ENCODE measurements at regions not wholly inside any gene's neighbourhood (a gene's known extent, or its start where the extent isn't known, plus 50 kb on each side); places are given as distances from the start of the nearest gene placed in this dataset.

GRCh38 chr2:16214861-16215260 is 274.5 kb downstream of the MYCN start:
- no peak for FAIRE-seq

GRCh38 chr2:16214391-16214790 is 274.0 kb downstream of the MYCN start:
- FAIRE-seq (no peak), DNase-seq (ENCODE audit: insufficient read length, low spot score) (no peak)

More at GRCh38 chr2:16214861-16215260, 274.5 kb downstream of the MYCN start:
- DNase-seq (ENCODE audit: insufficient read length, low spot score) = no peak

GRCh38 chr2:16212321-16212720 is 272.0 kb downstream of the MYCN start:
- FAIRE-seq (no peak), DNase-seq (ENCODE audit: insufficient read length, low spot score) (no peak)

- FAIRE-seq = no peak
Observed at GRCh38 chr2:16211341-16211740, 271.0 kb downstream of the MYCN start.

GRCh38 chr2:16210841-16211240 is 270.5 kb downstream of the MYCN start:
- FAIRE-seq = no peak
- DNase-seq (ENCODE audit: insufficient read length, low spot score) = no peak

More at GRCh38 chr2:16211341-16211740, 271.0 kb downstream of the MYCN start:
- no peak for DNase-seq (ENCODE audit: insufficient read length, low spot score)

GRCh38 chr2:16209799-16210198 is 269.4 kb downstream of the MYCN start:
- no peak for FAIRE-seq
- no peak for DNase-seq (ENCODE audit: insufficient read length, low spot score)

- no peak for FAIRE-seq
- no peak for DNase-seq (ENCODE audit: insufficient read length, low spot score)
Observed at GRCh38 chr2:16208921-16209320, 268.6 kb downstream of the MYCN start.

- FAIRE-seq = no peak
- DNase-seq (ENCODE audit: insufficient read length, low spot score) = no peak
Observed at GRCh38 chr2:16208241-16208797, 268.0 kb downstream of the MYCN start.

GRCh38 chr2:16207611-16208010 is 267.3 kb downstream of the MYCN start:
- no peak for FAIRE-seq

GRCh38 chr2:16207151-16207550 is 266.8 kb downstream of the MYCN start:
- FAIRE-seq = no peak
- no peak for DNase-seq (ENCODE audit: insufficient read length, low spot score)

More at GRCh38 chr2:16207611-16208010, 267.3 kb downstream of the MYCN start:
- no peak for DNase-seq (ENCODE audit: insufficient read length, low spot score)

GRCh38 chr2:16206191-16206944 is 266.0 kb downstream of the MYCN start:
- no peak for FAIRE-seq
- DNase-seq (ENCODE audit: insufficient read length, low spot score) = no peak

- no peak for FAIRE-seq
- DNase-seq (ENCODE audit: insufficient read length, low spot score) = no peak
Observed at GRCh38 chr2:16205631-16206030, 265.3 kb downstream of the MYCN start.

- DNase-seq (ENCODE audit: insufficient read length, low spot score) (no peak), FAIRE-seq (no peak)
Observed at GRCh38 chr2:16204886-16205620, 264.7 kb downstream of the MYCN start.

GRCh38 chr2:16204251-16204650 is 263.9 kb downstream of the MYCN start:
- DNase-seq (ENCODE audit: insufficient read length, low spot score) (no peak), FAIRE-seq (no peak)

- no peak for DNase-seq (ENCODE audit: insufficient read length, low spot score)
- no peak for FAIRE-seq
Observed at GRCh38 chr2:16203691-16204090, 263.3 kb downstream of the MYCN start.

GRCh38 chr2:16203069-16203468 is 262.7 kb downstream of the MYCN start:
- FAIRE-seq (no peak), DNase-seq (ENCODE audit: insufficient read length, low spot score) (no peak)

- DNase-seq (ENCODE audit: insufficient read length, low spot score) = no peak
- FAIRE-seq = no peak
Observed at GRCh38 chr2:16202266-16203020, 262.1 kb downstream of the MYCN start.

GRCh38 chr2:16201848-16202247 is 261.5 kb downstream of the MYCN start:
- DNase-seq (ENCODE audit: insufficient read length, low spot score) (no peak), FAIRE-seq (no peak)

- DNase-seq (ENCODE audit: insufficient read length, low spot score) (no peak), FAIRE-seq (no peak)
Observed at GRCh38 chr2:16200554-16201193, 260.3 kb downstream of the MYCN start.

- no peak for FAIRE-seq
- DNase-seq (ENCODE audit: insufficient read length, low spot score) = no peak
Observed at GRCh38 chr2:16199882-16200553, 259.7 kb downstream of the MYCN start.
